ENCODE measurements at regions not wholly inside any gene's neighbourhood (a gene's known extent, or its start where the extent isn't known, plus 50 kb on each side); places are given as distances from the start of the nearest gene placed in this dataset.

GRCh38 chr6:4561773-4562400, 214.3 kb upstream of the CDYL start:
- no peak for DNase-seq (ENCODE audit: low read depth, low spot score)

- no peak for DNase-seq (ENCODE audit: low read depth, low spot score)
Measured at GRCh38 chr6:4561078-4561435, 215.1 kb upstream of the CDYL start.

GRCh38 chr6:4560221-4561077, 215.8 kb upstream of the CDYL start:
- DNase-seq (ENCODE audit: low read depth, low spot score) = no peak

GRCh38 chr6:4559281-4559875, 216.8 kb upstream of the CDYL start:
- DNase-seq (ENCODE audit: low read depth, low spot score) = no peak

GRCh38 chr6:4554645-4555044, 221.6 kb upstream of the CDYL start:
- DNase-seq (ENCODE audit: low read depth, low spot score) = no peak

GRCh38 chr6:4553387-4553786, 222.8 kb upstream of the CDYL start:
- no peak for DNase-seq (ENCODE audit: low read depth, low spot score)

- no peak for DNase-seq (ENCODE audit: low read depth, low spot score)
Measured at GRCh38 chr6:4550227-4550597, 226.0 kb upstream of the CDYL start.

- DNase-seq (ENCODE audit: low read depth, low spot score) = no peak
Measured at GRCh38 chr6:4549556-4550226, 226.5 kb upstream of the CDYL start.

- no peak for DNase-seq (ENCODE audit: low read depth, low spot score)
Measured at GRCh38 chr6:4545893-4546292, 230.3 kb upstream of the CDYL start.

- no peak for DNase-seq (ENCODE audit: low read depth, low spot score)
Measured at GRCh38 chr6:4543596-4543995, 232.6 kb upstream of the CDYL start.

GRCh38 chr6:4533576-4533975, 242.6 kb upstream of the CDYL start:
- no peak for DNase-seq (ENCODE audit: low read depth, low spot score)

GRCh38 chr6:4531406-4531805, 244.8 kb upstream of the CDYL start:
- DNase-seq (ENCODE audit: low read depth, low spot score) = no peak

GRCh38 chr6:4522453-4522852, 253.8 kb upstream of the CDYL start:
- no peak for DNase-seq (ENCODE audit: low read depth, low spot score)

- DNase-seq (ENCODE audit: low read depth, low spot score) = no peak
Measured at GRCh38 chr6:4521070-4521469, 255.1 kb upstream of the CDYL start.

- no peak for DNase-seq (ENCODE audit: low read depth, low spot score)
Measured at GRCh38 chr6:4518506-4518905, 257.7 kb upstream of the CDYL start.

- no peak for DNase-seq (ENCODE audit: low read depth, low spot score)
Measured at GRCh38 chr6:4516206-4516605, 260.0 kb upstream of the CDYL start.

- DNase-seq (ENCODE audit: low read depth, low spot score) = no peak
Measured at GRCh38 chr6:4513561-4513960, 262.6 kb upstream of the CDYL start.

- DNase-seq (ENCODE audit: low read depth, low spot score) = no peak
Measured at GRCh38 chr6:4512051-4512471, 264.1 kb upstream of the CDYL start.

- DNase-seq (ENCODE audit: low read depth, low spot score) = no peak
Measured at GRCh38 chr6:4511641-4512020, 264.6 kb upstream of the CDYL start.

GRCh38 chr6:4510906-4511640, 265.1 kb upstream of the CDYL start:
- DNase-seq (ENCODE audit: low read depth, low spot score) = no peak

GRCh38 chr6:4510317-4510716, 265.9 kb upstream of the CDYL start:
- no peak for DNase-seq (ENCODE audit: low read depth, low spot score)

GRCh38 chr6:4509506-4509905, 266.7 kb upstream of the CDYL start:
- DNase-seq (ENCODE audit: low read depth, low spot score) = no peak
